Fibroblast of the conjunctiva (primary cell): ENCODE measurements at regions not wholly inside any gene's neighbourhood (a gene's known extent, or its start where the extent isn't known, plus 50 kb on each side); places are given as distances from the start of the nearest gene placed in this dataset.

ENCODE experiments used
- DNase-seq: peaks from one replicate; pipeline ENCODE4 v3.0.0-alpha.2; 2010; ENCODE audit warnings: low read depth

DNA sequence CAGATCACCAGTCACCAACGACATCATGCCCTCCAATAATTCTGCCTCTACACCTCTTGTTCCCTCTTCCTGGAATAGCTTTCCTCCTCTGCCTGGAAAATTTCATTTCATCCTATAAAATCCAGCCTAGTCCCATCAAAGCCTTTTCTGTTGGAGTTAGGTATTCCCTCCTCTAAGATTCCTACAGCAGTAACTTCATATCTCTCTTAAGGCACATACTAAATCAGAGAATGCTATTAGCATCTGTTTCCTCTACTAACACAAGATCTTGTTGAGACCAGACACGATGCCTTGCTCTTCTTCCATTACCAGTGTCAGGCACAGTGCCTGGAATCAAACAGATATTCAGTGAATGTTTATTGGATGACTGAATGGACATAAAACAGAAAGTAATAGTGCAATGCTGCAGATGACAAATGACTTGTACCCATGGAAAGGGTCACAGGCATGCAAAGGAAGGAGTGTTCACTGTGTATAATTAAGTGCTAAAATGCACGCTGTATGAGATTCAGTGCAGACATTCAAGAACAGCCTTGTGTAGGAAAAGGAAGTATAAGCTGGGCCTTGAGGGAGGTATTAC is 342.0 kb upstream of the ACVR2A start:
- no peak for DNase-seq

DNA sequence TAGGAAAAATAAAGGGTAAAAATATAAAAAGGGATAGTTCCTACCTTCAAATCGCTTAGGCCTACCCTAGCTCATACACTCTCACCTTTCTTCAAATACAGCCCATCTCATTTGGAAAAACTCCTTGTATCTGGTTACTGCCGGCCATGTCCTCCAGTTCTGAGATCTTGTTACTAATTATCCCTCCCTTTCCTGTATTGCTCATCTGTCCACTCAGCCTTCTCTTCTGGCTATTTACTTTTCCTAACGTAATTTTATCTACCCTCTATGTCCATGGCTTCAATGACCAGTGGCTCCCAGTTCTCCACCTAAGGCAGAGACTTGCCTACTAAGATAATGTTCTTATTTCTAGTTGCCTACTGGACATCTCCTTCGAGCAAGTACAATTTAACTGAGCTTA is 342.9 kb upstream of the ACVR2A start:
- no peak for DNase-seq

DNA sequence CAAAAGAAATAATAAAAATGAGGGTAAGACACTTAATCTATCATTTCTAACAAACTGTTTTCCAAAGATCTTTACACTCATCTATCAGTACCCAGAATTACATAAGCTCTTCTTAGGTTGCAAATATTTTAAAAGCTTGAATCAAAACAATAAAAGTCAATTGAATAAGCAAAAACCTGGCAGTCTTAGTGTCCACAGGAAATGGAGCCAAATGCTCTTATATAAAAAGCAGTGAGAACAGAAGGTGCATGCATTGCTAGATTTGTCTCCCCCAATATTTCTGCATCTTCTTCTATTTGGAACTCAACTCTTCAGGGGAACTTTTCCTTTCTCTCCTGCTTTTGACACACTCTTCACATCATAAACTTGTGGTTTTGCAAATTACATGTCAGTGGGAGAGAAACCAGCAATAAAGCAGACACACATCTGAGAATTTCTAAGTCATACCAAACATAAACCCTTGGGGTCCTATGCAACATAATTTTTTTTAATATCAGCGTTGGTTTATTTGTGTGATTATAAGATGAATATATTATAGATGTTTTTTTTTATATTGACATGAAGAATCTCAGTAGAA is 343.9 kb upstream of the ACVR2A start:
- no peak for DNase-seq

DNA sequence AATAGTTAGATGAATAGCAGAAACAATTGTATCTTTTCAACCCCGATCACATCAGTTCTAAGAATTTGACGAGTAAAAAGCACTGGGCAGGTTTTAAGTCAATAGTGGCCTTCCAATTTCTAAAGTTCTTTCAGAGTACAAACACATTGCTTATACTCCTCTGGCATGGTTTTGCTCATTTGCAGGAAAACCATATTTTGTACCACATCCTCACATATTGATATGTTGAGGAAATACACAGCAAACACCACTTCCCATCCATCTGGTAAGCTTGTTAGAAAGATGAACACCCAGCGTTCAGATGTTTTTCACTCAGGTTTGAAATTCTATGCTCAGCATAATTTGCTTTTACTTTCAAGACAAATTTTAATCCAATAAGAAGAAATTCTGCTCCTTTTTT is 344.6 kb upstream of the ACVR2A start:
- no peak for DNase-seq

DNA sequence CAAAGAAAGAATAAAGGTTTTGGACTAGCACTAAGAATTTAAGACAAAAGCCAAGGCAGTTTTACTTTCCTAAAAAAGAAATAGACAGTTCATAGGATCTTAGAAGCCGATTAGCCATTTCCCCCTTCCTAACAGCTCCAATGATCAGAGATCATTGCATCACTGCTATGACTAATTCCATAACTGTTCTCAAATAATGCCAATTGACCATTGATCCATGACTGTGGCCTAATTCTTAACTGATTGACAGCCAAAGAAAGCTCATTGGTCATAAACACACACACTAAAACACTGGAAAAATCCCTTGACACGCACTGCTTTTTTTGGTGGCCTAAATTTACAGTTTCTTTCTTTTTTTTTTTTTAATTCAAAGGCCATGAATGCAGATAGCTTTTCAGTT is 345.0 kb upstream of the ACVR2A start:
- DNase-seq: no peak

DNA sequence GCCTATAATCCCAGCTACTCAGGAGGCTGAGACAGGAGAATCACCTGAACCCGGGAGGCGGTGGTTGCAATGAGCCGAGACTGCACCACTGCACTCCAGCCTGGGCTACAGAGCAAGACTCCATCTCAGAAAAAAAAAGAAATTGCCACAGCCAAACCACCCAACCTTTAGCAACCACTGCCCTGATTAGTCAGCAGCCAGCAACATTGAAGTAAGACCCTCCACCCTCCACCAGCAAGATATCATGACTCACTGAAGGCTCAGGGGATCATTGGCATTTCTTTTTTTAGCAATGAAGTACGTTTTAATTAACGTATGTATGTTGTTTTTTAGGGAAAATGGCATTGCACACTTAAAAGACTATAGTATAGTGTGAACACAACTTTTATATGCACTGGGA is 349.1 kb upstream of the ACVR2A start:
- no peak for DNase-seq

DNA sequence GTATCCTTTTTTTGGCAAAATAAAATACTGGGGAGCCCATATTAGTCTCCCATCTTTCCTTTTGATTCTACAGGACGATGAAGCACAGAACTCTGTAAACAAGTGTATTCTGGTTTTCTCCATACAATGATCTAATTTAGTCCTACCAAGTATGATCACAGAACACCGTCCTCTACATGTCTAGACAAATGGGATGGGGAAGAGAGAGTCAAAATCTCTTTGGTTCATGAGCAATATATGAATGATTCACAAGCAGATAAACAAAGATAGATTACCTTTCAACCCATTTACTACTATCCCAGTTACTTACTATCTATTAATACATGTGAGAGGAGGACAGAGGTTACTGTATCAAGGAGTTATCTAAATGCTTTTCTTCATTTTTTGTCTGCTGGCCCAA is 352.4 kb upstream of the ACVR2A start:
- DNase-seq: no peak

DNA sequence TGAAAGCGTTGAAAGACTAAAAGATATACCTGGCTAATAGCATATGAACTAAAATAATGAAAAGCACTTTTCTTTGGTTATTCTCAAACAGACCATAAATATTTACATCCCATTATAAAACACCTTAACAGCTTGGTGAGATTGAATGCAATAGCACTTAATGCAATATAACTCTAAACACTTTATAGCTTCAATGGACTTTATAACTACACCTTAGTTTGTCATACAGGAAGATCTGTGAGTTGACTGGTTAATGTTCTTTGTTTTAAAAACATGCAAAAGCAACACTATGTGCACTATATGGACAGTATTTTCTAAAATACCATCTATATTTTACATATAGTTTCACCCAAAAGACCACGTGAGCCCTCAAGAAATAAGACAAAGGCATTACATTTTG is 353.3 kb upstream of the ACVR2A start:
- DNase-seq: no peak

DNA sequence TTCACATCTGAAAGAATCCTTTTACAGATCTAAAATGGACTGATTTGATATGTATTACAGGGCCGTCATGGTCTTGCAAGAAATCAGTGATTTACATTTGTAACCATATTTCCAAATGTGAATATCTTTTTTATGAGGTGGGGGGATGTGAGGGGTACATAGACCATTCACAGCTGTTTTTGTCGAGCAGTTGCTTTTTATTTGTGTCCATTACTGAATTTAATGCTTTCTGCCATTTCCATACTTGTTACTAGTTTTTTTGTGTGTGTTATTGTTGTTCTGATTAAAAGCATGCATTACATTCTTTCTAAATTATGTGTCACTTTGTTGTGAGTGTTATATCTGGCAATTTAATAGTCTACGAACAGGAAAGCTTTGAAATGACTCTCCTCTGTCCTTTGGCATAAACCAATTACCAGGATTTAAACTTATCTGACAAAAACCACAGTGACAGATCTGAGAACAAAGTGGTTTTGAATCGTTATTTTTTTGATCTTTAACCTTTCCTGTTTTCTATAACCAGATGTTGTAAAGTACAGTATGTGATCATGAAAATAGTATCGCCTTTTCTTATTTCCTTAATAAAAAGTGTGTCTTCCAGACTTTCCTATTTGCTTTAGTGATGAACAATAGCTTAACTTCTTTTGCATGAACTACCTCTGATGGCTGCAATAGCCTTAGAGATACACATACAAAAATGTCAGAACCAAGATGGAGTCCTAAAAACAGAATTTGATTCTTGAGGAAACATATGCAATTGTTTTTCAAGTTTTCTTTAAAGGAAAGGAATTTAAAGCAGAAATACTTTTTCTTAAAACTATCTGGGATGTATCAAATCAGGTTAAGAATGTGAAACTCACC is 354.2 kb upstream of the ACVR2A start:
- no peak for DNase-seq

DNA sequence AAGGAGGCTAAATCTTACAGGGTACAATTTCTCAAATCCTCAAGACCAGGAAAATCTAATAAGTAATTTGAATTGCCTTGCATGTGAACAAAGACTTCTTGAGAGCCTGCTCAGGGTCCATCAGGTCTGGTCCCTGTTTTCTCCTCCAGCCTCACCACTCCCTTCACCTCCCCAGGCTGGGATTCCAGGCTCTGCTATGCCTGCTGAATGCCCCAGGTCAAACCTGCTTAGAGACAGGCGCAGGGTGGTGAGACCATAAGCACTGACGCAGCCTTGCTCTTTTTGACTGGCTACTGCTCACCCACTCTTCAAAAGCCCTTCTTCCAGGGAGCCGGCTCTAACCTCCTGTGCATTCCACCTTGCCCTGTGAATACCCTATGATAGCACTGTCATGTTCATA is 356.4 kb upstream of the ACVR2A start:
- no peak for DNase-seq

DNA sequence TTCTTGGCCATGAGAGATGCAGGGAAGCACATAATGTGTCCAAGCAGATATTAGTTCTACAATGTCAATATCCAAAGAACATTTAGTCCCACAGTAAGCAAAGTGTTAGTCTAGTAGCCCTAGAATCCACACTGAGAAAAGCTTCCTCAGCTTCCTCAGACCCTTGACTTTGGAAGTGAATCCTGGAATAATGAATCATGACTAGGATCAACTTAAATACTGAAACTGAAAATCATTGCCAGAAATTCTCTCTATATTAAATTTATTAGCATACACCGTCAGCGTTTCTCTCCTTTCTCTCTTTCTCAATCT is 356.9 kb upstream of the ACVR2A start:
- DNase-seq: no peak

DNA sequence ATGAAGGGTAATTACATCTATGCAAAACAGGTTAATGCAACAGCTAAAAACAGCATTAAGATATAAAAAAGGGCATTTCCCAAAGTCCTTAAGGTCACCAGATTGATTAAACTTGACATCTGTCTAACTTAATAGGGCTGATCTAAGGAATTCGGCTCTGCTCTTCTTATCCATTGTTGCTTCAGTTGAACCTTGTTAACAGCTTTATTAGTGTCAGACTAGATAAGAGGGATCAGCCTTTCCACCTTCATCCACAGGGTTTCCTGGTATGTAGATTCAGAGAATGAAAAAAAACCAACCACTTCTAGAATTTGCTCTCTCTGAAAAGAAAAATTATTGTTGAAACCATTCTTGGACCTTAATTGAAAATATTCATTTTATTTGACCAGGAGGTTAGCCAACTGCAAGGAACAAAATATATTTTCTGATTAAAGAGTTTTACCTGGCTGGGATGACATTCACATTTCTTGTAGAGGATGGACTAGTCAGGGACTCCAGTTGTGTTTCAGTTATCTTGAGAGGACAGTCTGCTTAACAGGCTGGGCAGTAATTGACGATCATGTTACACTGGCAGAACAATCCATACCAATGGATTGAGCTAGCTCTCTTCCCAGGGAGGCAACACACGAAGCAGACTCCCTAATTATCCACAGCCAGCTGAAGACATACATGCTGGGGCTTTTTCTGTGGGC is 357.4 kb upstream of the ACVR2A start:
- DNase-seq: no peak

DNA sequence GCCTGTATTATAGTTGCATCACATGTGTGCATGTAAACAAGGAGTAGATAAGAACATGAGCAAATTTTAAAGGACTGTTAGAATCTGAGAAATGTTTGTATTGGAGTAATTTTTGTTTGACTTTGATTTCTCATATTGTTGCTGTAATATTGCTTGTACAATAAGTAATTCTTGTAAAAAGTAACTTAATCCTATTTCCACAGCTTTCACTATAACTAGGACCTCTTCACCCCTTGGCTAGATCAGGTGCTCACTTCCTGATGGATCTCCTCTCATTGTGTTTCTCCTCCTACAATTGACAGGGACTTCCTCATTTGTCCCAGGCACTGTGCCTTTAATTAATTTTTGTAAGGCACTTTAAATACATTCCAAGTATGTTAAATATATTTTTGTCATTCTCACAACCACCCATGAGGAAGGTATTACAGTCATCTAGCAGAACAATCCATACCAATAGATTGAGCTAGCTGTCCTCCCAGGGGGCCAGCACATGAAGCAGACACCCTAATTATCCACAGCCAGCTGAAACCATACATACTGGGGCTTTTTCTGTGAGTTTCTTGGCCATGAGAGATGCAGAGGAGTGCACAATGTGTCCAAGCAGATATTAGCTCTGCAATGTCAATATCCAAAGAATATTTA is 359.5 kb upstream of the ACVR2A start:
- DNase-seq: no peak

DNA sequence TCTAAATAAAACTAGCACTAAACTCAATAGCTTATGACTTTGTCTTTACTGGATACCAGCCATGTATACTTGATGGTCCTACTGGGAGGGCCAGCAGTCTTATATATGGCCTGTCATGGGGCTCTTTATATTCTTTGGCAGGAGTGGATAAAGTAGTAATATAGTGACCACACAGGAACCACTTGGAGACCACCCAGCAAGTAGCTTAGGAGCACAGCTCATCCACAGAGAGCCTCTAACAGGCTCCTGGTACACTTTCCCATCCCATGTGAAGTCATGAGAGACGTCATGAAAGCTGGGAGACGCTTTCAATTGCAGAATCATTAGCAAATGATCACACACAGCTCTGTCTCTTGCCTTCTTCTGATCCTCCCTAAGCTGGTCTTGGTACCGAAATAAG is 360.9 kb upstream of the ACVR2A start:
- DNase-seq: no peak

DNA sequence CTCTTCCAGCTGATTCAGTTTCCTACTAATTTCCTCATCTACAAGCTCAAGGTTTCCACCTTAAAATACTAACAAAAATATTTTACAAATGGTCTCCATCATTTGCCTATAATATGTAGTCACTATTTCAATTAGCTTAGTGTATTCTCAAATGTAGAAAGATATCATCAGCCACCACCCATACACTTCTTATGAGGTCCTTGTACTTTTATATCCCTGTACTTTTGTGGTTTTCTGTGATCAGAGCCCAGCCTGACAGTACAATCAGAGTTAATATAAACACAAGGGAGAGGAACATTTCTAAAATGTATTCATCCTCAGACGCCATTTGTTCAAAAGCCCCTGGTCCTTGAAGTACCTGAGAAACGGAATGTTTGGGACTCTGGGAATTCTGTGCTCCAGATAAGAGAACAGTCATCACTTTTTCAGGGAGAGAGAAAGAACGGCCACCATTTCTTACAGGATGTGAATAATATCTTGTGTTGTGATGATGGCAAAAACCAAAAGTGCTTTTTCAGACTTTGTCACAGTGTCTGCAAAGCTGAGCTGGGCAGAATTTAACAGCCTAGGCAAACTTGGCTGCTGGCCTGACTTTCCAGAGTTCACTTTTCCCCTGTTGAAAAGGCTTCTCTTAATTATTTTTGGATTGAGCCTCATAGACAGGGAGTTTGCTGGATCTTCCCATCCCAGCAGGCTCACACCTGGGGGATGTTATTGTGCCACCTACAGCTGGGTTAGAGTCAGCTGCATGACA is 361.7 kb upstream of the ACVR2A start:
- no peak for DNase-seq

DNA sequence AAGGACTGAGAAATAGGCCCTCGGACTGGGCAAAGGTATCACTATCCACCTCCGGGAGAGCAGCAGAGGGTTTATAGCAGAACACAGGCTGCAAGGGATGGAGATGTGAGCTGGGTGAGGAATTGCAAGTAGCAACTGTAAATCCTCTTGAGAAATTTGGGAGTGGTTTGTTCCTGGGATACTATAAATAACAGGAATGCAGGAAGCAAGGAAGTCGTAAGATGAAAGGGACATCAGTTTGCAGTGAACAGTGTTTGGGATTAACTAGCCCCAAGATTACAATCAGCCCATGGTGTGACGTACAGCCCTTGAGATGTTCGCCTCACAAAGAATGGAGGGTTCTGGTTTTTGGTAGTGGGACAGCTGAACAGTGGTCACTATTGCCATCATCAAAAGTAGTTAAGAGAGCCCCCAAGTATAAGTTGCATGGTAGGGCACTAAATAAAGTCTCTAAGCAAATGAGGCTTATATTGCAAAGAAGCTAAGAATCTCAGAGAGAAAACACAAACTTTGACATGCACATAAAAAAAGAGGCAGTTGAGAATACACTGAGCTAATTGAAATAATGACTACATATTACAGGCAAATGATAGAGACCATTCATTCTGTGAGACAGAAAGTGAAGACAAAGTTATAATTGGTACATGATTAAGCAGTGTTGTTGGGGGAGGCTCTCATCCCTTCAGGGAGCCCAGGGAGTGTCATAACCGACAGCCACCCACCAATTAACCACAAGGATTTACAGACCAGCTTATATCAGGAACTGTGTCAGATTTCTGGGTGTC is 362.5 kb upstream of the ACVR2A start:
- DNase-seq: no peak

DNA sequence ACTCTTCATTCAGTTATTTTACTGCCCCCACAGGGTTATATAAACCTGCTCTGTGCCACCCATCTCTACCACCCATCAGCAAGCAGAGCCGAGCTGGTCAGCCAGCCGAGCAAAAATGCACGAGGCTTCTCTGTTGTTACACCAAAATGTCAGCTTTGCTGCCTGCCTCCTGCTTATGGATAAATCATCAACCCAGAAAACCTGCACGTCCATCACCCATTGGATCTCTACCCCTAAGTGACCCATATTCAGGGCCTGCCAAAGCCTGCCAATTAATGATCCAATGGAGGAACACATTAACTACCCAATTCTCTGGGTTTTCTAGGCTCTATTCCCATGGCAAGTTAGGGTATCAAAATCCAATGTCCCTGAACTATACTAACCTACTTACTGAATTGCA is 365.5 kb upstream of the ACVR2A start:
- no peak for DNase-seq

DNA sequence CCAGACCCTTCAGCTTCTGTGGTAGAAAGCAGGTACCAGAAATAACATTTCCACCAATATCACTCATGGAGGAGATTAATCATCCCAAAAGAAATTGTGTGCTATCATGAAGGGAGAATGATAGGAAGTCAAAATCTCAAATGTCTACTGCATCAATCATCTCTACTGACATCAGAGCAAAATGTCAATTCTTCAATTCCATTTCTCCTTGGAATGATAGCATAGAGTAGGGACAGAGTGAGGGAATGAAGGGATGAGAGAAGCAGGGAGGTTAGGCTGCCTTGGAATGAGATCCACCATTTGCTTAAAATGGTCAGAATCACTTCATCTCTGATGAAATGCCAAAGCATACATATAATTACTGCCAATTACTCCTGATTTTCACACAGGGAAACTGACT is 371.8 kb upstream of the ACVR2A start:
- DNase-seq: no peak

DNA sequence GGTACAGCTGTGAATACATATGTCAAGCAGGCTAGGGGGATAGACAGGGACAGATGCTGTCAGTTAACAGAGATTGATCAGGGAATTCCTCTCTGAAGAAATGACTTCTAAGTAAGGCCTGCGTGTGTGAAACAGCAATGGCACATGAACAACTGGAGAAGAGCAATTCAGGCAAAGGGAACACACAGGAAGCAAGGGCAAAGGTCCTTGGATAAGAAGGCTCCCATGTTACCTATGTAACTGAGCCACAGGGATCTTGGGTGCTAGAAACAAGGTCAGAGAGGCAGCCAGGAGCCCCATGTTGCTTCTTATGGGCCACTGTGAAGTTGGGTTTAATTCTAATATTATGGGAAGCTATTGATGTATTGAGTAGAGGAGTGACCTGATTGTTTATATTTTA is 373.7 kb upstream of the ACVR2A start:
- DNase-seq: no peak

DNA sequence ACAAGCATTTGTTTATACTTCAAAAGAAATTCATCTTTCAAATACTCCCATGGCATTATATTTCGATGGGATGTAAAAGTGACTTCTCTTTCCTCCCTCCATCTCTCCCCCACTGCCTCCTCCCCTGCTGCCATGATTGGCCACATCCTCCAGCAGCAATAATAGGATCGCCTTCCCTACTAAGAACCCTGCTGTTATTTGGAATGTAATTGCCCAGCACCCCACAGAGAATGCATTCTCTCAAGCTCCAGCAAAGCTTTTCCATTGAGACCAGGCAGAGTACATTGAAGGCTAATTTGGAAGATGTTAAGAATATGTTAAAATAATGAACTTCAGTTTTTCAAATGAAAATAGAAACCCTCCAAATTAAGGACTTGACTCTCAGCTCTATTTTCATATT is 375.4 kb upstream of the ACVR2A start:
- no peak for DNase-seq

DNA sequence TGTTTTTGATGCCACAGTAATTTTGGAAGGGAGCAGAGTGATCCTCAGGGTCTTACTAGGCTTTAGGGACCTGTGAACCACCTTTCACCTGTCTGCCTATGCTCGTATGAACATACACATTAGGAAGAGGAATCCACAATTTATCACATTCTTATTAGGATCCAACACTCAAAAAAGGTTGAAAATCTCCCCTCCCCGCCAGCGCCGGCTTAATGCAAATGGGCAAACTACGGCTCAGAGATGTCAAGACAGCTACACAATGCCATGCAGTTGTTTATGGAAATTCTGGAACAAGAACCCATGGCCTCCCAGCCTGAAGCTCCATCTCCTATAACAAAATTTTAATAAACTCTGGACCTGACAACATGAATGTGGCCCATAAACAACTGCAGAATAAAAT is 375.9 kb upstream of the ACVR2A start:
- no peak for DNase-seq
